Fibroblast of skin of scalp (primary cell): ENCODE measurements at regions not wholly inside any gene's neighbourhood (a gene's known extent, or its start where the extent isn't known, plus 50 kb on each side); places are given as distances from the start of the nearest gene placed in this dataset.
"Not testable (repeated sequence)": the region's sequence is repeated elsewhere in the genome, so short reads cannot be mapped to it uniquely, and the experiment has no call there.

Source experiments
- DNase-seq: peaks from one replicate; pipeline ENCODE4 v3.0.0-alpha.2; 2013

- no peak for DNase-seq
Observed at GRCh38 chr6:82511546-82511945, 147.9 kb downstream of the TPBG start.

- not testable (repeated sequence) for DNase-seq
Observed at GRCh38 chr6:82517896-82518295, 154.3 kb downstream of the TPBG start.

GRCh38 chr6:82521369-82521768 is 157.8 kb downstream of the TPBG start:
- no peak for DNase-seq

GRCh38 chr6:82521861-82522260 is 158.2 kb downstream of the TPBG start:
- no peak for DNase-seq

GRCh38 chr6:82524031-82524430 is 160.4 kb downstream of the TPBG start:
- no peak for DNase-seq

GRCh38 chr6:82525775-82526495 is 162.3 kb downstream of the TPBG start:
- no peak for DNase-seq

GRCh38 chr6:82529960-82530460 is 166.4 kb downstream of the TPBG start:
- DNase-seq = not testable (repeated sequence)

- no peak for DNase-seq
Observed at GRCh38 chr6:82534876-82535275, 171.3 kb downstream of the TPBG start.

GRCh38 chr6:82549480-82549879 is 185.9 kb downstream of the TPBG start:
- DNase-seq = not testable (repeated sequence)

GRCh38 chr6:82551311-82551710 is 187.7 kb downstream of the TPBG start:
- DNase-seq = not testable (repeated sequence)

- DNase-seq = no peak
Observed at GRCh38 chr6:82551831-82552230, 188.2 kb downstream of the TPBG start.

- peak; percentile 16 for DNase-seq
Observed at GRCh38 chr6:82553863-82554531, 190.4 kb downstream of the TPBG start.

- DNase-seq = peak; percentile 70
Observed at GRCh38 chr6:82554666-82555065, 191.0 kb downstream of the TPBG start.

GRCh38 chr6:82555801-82556200 is 192.2 kb downstream of the TPBG start:
- peak; percentile 38 for DNase-seq

GRCh38 chr6:82558531-82558930 is 194.9 kb downstream of the TPBG start:
- not testable (repeated sequence) for DNase-seq

GRCh38 chr6:82567621-82568020 is 204.0 kb downstream of the TPBG start:
- DNase-seq = no peak

- DNase-seq = no peak
Observed at GRCh38 chr6:82568290-82568993, 204.8 kb downstream of the TPBG start.

- DNase-seq = no peak
Observed at GRCh38 chr6:82569022-82569421, 205.4 kb downstream of the TPBG start.

GRCh38 chr6:82570083-82570482 is 206.5 kb downstream of the TPBG start:
- DNase-seq = peak; percentile 23

- no peak for DNase-seq
Observed at GRCh38 chr6:82571455-82571854, 207.8 kb downstream of the TPBG start.

- DNase-seq = no peak
Observed at GRCh38 chr6:82573254-82573972, 209.8 kb downstream of the TPBG start.

- DNase-seq = no peak
Observed at GRCh38 chr6:82576284-82576683, 212.7 kb downstream of the TPBG start.
